ENCODE measurements at regions not wholly inside any gene's neighbourhood (a gene's known extent, or its start where the extent isn't known, plus 50 kb on each side); places are given as distances from the start of the nearest gene placed in this dataset.

- Histone ChIP-seq H3K4me1 (no peaks in the 10 kb centered on the region), H4K20me1 (no peaks in the 10 kb centered on the region), H3K9ac (no peak overlapping the region), H3K36me3 (no peaks in the 10 kb centered on the region), H3K27me3 (no peaks in the 10 kb centered on the region), H3K4me2 (no peak overlapping the region), H3K4me3 (no peak overlapping the region), H3K9me3 (0 out of 2 replicates have a peak, but pooled peaks cover 3% of the 10 kb centered on the region), H3K27ac (no peak overlapping the region)
- no peak for TF ChIP-seq Cebpa-rat (IDR thresholded peaks at IDR 0.05)
Observed at GRCh38 chr11:129733981-129734380, 81.7 kb upstream of the TMEM45B start.

GRCh38 chr11:129734654-129735053 lies 81.0 kb upstream of the TMEM45B start:
- Histone ChIP-seq H3K27me3 (no peaks in the 10 kb centered on the region), H4K20me1 (no peaks in the 10 kb centered on the region), H3K36me3 (no peaks in the 10 kb centered on the region), H3K4me3 (no peak overlapping the region), H3K9me3 (0 out of 2 replicates have a peak, but pooled peaks cover 3% of the 10 kb centered on the region), H3K27ac (no peak overlapping the region), H3K4me2 (no peak overlapping the region), H3K9ac (no peak overlapping the region), H3K4me1 (no peaks in the 10 kb centered on the region)
- no peak for TF ChIP-seq Cebpa-rat (IDR thresholded peaks at IDR 0.05)

GRCh38 chr11:129737831-129738230 lies 77.8 kb upstream of the TMEM45B start:
- no peak overlapping the region for H3K4me3 ChIP-seq

GRCh38 chr11:129738242-129738641 lies 77.4 kb upstream of the TMEM45B start:
- H3K9ac ChIP-seq, result no peak overlapping the region
- no peak overlapping the region for H3K27ac ChIP-seq
- H4K20me1 ChIP-seq, result no peaks in the 10 kb centered on the region
- H3K4me2 ChIP-seq, result no peak overlapping the region
- TF ChIP-seq Cebpa-rat (IDR thresholded peaks at IDR 0.05), result no peak
- no peaks in the 10 kb centered on the region for H3K27me3 ChIP-seq
- H3K4me1 ChIP-seq, result no peaks in the 10 kb centered on the region
- 0 out of 2 replicates have a peak, but pooled peaks cover 3% of the 10 kb centered on the region for H3K9me3 ChIP-seq
- H3K4me3 ChIP-seq, result no peak overlapping the region
- no peaks in the 10 kb centered on the region for H3K36me3 ChIP-seq

More at GRCh38 chr11:129737831-129738230, 77.8 kb upstream of the TMEM45B start:
- Histone ChIP-seq H4K20me1 (no peaks in the 10 kb centered on the region), H3K27me3 (no peaks in the 10 kb centered on the region), H3K9ac (no peak overlapping the region), H3K4me2 (no peak overlapping the region), H3K36me3 (no peaks in the 10 kb centered on the region), H3K4me1 (no peaks in the 10 kb centered on the region), H3K9me3 (0 out of 2 replicates have a peak, but pooled peaks cover 3% of the 10 kb centered on the region), H3K27ac (no peak overlapping the region)
- no peak for TF ChIP-seq Cebpa-rat (IDR thresholded peaks at IDR 0.05)

GRCh38 chr11:129739339-129739738 lies 76.3 kb upstream of the TMEM45B start:
- no peaks in the 10 kb centered on the region for H3K4me1 ChIP-seq
- H3K9ac ChIP-seq, result no peak overlapping the region
- no peak overlapping the region for H3K4me3 ChIP-seq
- no peak overlapping the region for H3K27ac ChIP-seq
- no peaks in the 10 kb centered on the region for H3K36me3 ChIP-seq
- no peak for TF ChIP-seq Cebpa-rat (IDR thresholded peaks at IDR 0.05)
- no peaks in the 10 kb centered on the region for H4K20me1 ChIP-seq
- H3K27me3 ChIP-seq, result no peaks in the 10 kb centered on the region
- H3K9me3 ChIP-seq, result 0 out of 2 replicates have a peak, but pooled peaks cover 3% of the 10 kb centered on the region
- H3K4me2 ChIP-seq, result no peak overlapping the region

GRCh38 chr11:129740125-129740719 lies 75.4 kb upstream of the TMEM45B start:
- Histone ChIP-seq H3K27ac (no peak overlapping the region), H3K4me1 (no peaks in the 10 kb centered on the region), H3K9ac (no peak overlapping the region), H3K9me3 (0 out of 2 replicates have a peak, but pooled peaks cover 3% of the 10 kb centered on the region), H4K20me1 (no peaks in the 10 kb centered on the region), H3K36me3 (no peaks in the 10 kb centered on the region), H3K4me3 (no peak overlapping the region), H3K4me2 (no peak overlapping the region), H3K27me3 (no peaks in the 10 kb centered on the region)
- TF ChIP-seq Cebpa-rat (IDR thresholded peaks at IDR 0.05), result peak; percentile 90; the same call in 1 of the 2 replicates

GRCh38 chr11:129743112-129743815 lies 72.4 kb upstream of the TMEM45B start:
- no peaks in the 10 kb centered on the region for H4K20me1 ChIP-seq
- H3K36me3 ChIP-seq, result no peaks in the 10 kb centered on the region
- TF ChIP-seq Cebpa-rat (IDR thresholded peaks at IDR 0.05), result no peak
- no peak overlapping the region for H3K4me3 ChIP-seq
- no peaks in the 10 kb centered on the region for H3K4me1 ChIP-seq
- H3K27ac ChIP-seq, result no peak overlapping the region
- H3K27me3 ChIP-seq, result no peaks in the 10 kb centered on the region
- no peak overlapping the region for H3K9ac ChIP-seq
- no peaks in the 10 kb centered on the region for H3K9me3 ChIP-seq
- no peak overlapping the region for H3K4me2 ChIP-seq

GRCh38 chr11:129747071-129747470 lies 68.6 kb upstream of the TMEM45B start:
- H3K27me3 ChIP-seq, result no peaks in the 10 kb centered on the region
- no peak overlapping the region for H3K4me3 ChIP-seq
- TF ChIP-seq Cebpa-rat (IDR thresholded peaks at IDR 0.05), result no peak
- no peaks in the 10 kb centered on the region for H3K36me3 ChIP-seq
- H3K9me3 ChIP-seq, result no peaks in the 10 kb centered on the region
- H4K20me1 ChIP-seq, result no peaks in the 10 kb centered on the region
- no peak overlapping the region for H3K4me2 ChIP-seq
- no peaks in the 10 kb centered on the region for H3K4me1 ChIP-seq
- H3K9ac ChIP-seq, result no peak overlapping the region
- no peak overlapping the region for H3K27ac ChIP-seq

GRCh38 chr11:129749141-129749540 lies 66.5 kb upstream of the TMEM45B start:
- Histone ChIP-seq H3K27me3 (no peaks in the 10 kb centered on the region), H3K4me1 (no peaks in the 10 kb centered on the region), H3K9ac (no peak overlapping the region), H3K4me2 (no peak overlapping the region), H3K27ac (no peak overlapping the region), H3K36me3 (no peaks in the 10 kb centered on the region), H3K9me3 (no peaks in the 10 kb centered on the region), H3K4me3 (no peak overlapping the region), H4K20me1 (no peaks in the 10 kb centered on the region)
- no peak for TF ChIP-seq Cebpa-rat (IDR thresholded peaks at IDR 0.05)
